Osteoblast (primary cell): ENCODE measurements at regions not wholly inside any gene's neighbourhood (a gene's known extent, or its start where the extent isn't known, plus 50 kb on each side); places are given as distances from the start of the nearest gene placed in this dataset.

ENCODE experiments used
- DNase-seq: peaks from one replicate; pipeline ENCODE4 v3.0.0; 2011; ENCODE audit warnings: low spot score, mixed read lengths; ENCODE audit not compliant: insufficient read length; ENCODE audit errors: missing footprints
- H2AFZ ChIP-seq: 2 replicates; pipeline ENCODE4 v1.6.0; 2011; ENCODE audit warnings: mild to moderate bottlenecking, low read length
- H3K27ac ChIP-seq: 2 replicates; pipeline ENCODE4 v1.5.1; 2011; ENCODE audit warnings: mild to moderate bottlenecking, low read depth, low read length, moderate library complexity
- H3K27me3 ChIP-seq: 2 replicates; pipeline ENCODE4 v1.6.0; 2012; ENCODE audit warnings: mild to moderate bottlenecking, control low read depth, inconsistent platforms, low read length, moderate library complexity; ENCODE audit not compliant: insufficient read depth
- H3K36me3 ChIP-seq: 2 replicates; pipeline ENCODE4 v1.5.1; 2011; ENCODE audit warnings: mild to moderate bottlenecking, low read length, control low read depth, moderate library complexity; ENCODE audit not compliant: insufficient read depth
- H3K4me1 ChIP-seq: 2 replicates; pipeline ENCODE4 v1.5.1; 2011; ENCODE audit warnings: mild to moderate bottlenecking, low read length, control low read depth, moderate library complexity; ENCODE audit not compliant: insufficient read depth
- H3K4me2 ChIP-seq: 2 replicates; pipeline ENCODE4 v1.6.0; 2011; ENCODE audit warnings: mild to moderate bottlenecking, low read length; ENCODE audit not compliant: insufficient read depth
- H3K4me3 ChIP-seq: fragments of 200-600 bp; sonication (generic); 3 replicates; pipeline ENCODE4 v1.5.1; 2012; ENCODE audit warnings: mild to moderate bottlenecking, low read length, inconsistent platforms; ENCODE audit not compliant: insufficient read depth
- H3K79me2 ChIP-seq: 2 replicates; pipeline ENCODE4 v1.6.0; 2012; ENCODE audit warnings: mild to moderate bottlenecking, low read length, control low read depth, inconsistent platforms; ENCODE audit not compliant: insufficient read depth
- H3K9me3 ChIP-seq: 2 replicates; pipeline ENCODE4 v1.5.1; 2011; ENCODE audit warnings: low read depth, low read length, control low read depth
- H4K20me1 ChIP-seq: 2 replicates; pipeline ENCODE4 v1.6.0; 2012; ENCODE audit warnings: mild to moderate bottlenecking, low read length, control low read depth; ENCODE audit not compliant: insufficient read depth
- TF ChIP-seq, protein P1 (sequence below): IDR thresholded peaks from 2 replicates; pipeline ENCODE4 v1.5.1; 2011; ENCODE audit warnings: mild to moderate bottlenecking, low read depth, low read length, moderate library complexity; ENCODE audit errors: extremely low read depth

- no peaks in the 10 kb centered on the region for H3K27me3 ChIP-seq
- H3K9me3 ChIP-seq, result no peaks in the 10 kb centered on the region
- H3K4me3 ChIP-seq, result no peak overlapping the region
- TF ChIP-seq, protein P1, sequence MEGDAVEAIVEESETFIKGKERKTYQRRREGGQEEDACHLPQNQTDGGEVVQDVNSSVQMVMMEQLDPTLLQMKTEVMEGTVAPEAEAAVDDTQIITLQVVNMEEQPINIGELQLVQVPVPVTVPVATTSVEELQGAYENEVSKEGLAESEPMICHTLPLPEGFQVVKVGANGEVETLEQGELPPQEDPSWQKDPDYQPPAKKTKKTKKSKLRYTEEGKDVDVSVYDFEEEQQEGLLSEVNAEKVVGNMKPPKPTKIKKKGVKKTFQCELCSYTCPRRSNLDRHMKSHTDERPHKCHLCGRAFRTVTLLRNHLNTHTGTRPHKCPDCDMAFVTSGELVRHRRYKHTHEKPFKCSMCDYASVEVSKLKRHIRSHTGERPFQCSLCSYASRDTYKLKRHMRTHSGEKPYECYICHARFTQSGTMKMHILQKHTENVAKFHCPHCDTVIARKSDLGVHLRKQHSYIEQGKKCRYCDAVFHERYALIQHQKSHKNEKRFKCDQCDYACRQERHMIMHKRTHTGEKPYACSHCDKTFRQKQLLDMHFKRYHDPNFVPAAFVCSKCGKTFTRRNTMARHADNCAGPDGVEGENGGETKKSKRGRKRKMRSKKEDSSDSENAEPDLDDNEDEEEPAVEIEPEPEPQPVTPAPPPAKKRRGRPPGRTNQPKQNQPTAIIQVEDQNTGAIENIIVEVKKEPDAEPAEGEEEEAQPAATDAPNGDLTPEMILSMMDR, result no peak
- no peak overlapping the region for H3K4me2 ChIP-seq
- H3K79me2 ChIP-seq, result no peaks in the 10 kb centered on the region
- no peak overlapping the region for H2AFZ ChIP-seq
- H3K36me3 ChIP-seq, result no peaks in the 10 kb centered on the region
- no peaks in the 10 kb centered on the region for H4K20me1 ChIP-seq
- no peak overlapping the region for H3K27ac ChIP-seq
- H3K4me1 ChIP-seq, result no peaks in the 10 kb centered on the region
- DNase-seq, result no peak
Observed at GRCh38 chr13:59449750-59450149, 714.0 kb downstream of the DIAPH3 start.

DNA sequence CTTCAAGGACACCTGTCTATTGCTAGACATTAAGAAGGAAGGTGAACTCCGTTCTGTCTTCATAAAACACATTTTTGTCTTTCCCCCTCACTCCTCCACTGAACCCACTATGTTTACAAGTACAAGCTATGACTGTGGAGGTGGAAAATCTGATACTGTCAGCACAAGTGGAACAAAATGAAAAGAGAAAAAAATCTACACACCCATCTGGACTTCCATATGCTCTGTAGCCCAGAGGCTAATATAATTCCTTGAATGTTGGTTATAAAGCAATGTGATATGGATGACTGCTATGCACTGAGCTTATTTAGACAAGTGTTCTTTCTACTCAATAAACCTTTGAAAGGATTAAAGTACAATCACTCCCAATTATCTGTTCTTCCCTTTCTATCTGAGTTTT is 713.5 kb downstream of the DIAPH3 start:
- Histone ChIP-seq H3K27me3 (no peaks in the 10 kb centered on the region), H3K36me3 (no peaks in the 10 kb centered on the region), H3K4me3 (no peak overlapping the region), H3K4me1 (no peaks in the 10 kb centered on the region), H3K79me2 (no peaks in the 10 kb centered on the region), H3K27ac (no peak overlapping the region), H3K9me3 (no peaks in the 10 kb centered on the region), H2AFZ (no peak overlapping the region), H3K4me2 (no peak overlapping the region), H4K20me1 (no peaks in the 10 kb centered on the region)
- DNase-seq, result no peak
- TF ChIP-seq, protein P1, result no peak

GRCh38 chr13:59451236-59451635 is 712.5 kb downstream of the DIAPH3 start:
- H3K4me1 ChIP-seq, result no peaks in the 10 kb centered on the region
- no peak overlapping the region for H2AFZ ChIP-seq
- no peak overlapping the region for H3K4me2 ChIP-seq
- H3K27ac ChIP-seq, result no peak overlapping the region
- H3K79me2 ChIP-seq, result no peaks in the 10 kb centered on the region
- H3K9me3 ChIP-seq, result no peaks in the 10 kb centered on the region
- no peaks in the 10 kb centered on the region for H3K27me3 ChIP-seq
- no peak for DNase-seq
- TF ChIP-seq, protein P1, result no peak
- H3K4me3 ChIP-seq, result no peak overlapping the region
- no peaks in the 10 kb centered on the region for H3K36me3 ChIP-seq
- H4K20me1 ChIP-seq, result no peaks in the 10 kb centered on the region

- Histone ChIP-seq H3K9me3 (no peaks in the 10 kb centered on the region), H3K36me3 (no peaks in the 10 kb centered on the region), H3K4me3 (no peak overlapping the region), H3K4me1 (no peaks in the 10 kb centered on the region), H4K20me1 (no peaks in the 10 kb centered on the region), H3K27me3 (no peaks in the 10 kb centered on the region), H3K27ac (no peak overlapping the region), H3K79me2 (no peaks in the 10 kb centered on the region), H2AFZ (no peak overlapping the region), H3K4me2 (no peak overlapping the region)
- TF ChIP-seq, protein P1, result no peak
- no peak for DNase-seq
Observed at GRCh38 chr13:59452189-59452890, 711.4 kb downstream of the DIAPH3 start.
